ENCODE measurements at regions not wholly inside any gene's neighbourhood (a gene's known extent, or its start where the extent isn't known, plus 50 kb on each side); places are given as distances from the start of the nearest gene placed in this dataset.

DNA sequence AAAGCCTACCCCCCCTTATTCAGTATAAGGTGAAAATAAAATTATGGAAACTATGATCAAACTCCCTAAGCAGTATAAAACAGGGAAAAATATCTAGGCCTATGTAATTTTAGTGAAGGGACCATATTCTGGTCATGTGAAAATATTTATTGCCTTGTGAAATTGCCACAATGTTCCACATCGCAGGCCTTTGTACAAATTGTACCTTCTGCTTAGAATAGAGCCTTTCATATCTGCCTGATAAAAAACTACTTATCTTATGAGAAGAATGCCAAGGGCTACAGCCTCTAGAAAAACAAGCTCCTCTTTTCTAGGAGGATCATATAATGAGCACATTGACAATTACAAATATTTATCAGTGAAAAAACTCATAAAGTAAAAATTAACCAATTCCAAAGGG, 1280.0 kb downstream of the EFNB2 start:
- TF ChIP-seq, protein P1, sequence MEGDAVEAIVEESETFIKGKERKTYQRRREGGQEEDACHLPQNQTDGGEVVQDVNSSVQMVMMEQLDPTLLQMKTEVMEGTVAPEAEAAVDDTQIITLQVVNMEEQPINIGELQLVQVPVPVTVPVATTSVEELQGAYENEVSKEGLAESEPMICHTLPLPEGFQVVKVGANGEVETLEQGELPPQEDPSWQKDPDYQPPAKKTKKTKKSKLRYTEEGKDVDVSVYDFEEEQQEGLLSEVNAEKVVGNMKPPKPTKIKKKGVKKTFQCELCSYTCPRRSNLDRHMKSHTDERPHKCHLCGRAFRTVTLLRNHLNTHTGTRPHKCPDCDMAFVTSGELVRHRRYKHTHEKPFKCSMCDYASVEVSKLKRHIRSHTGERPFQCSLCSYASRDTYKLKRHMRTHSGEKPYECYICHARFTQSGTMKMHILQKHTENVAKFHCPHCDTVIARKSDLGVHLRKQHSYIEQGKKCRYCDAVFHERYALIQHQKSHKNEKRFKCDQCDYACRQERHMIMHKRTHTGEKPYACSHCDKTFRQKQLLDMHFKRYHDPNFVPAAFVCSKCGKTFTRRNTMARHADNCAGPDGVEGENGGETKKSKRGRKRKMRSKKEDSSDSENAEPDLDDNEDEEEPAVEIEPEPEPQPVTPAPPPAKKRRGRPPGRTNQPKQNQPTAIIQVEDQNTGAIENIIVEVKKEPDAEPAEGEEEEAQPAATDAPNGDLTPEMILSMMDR (IDR thresholded peaks at IDR 0.05) = no peak
- no peak for TF ChIP-seq POLR2A (IDR thresholded peaks at IDR 0.05)
